ENCODE measurements at regions not wholly inside any gene's neighbourhood (a gene's known extent, or its start where the extent isn't known, plus 50 kb on each side); places are given as distances from the start of the nearest gene placed in this dataset.

GRCh38 chr3:135646873-135647272, 318.7 kb upstream of the PPP2R3A start:
- 60 to 79% (median 65%) methylated on average over 1 of the region's 1 CpG for WGBS, 5 donors
- no peaks in the 10 kb centered on the region for H3K36me3 ChIP-seq
- H3K4me1 ChIP-seq: no peaks in the 10 kb centered on the region
- H3K27me3 ChIP-seq (replicated peaks in 1 of 7): no peaks in the 10 kb centered on the region
- no peak for TF ChIP-seq CTCF (IDR thresholded peaks at IDR 0.05 in 8 of 11, conservative IDR thresholded peaks at IDR 0.05 in 3 of 11)
- no peak for TF ChIP-seq POLR2A (IDR thresholded peaks at IDR 0.05)
- TF ChIP-seq POLR2AphosphoS5 (IDR thresholded peaks at IDR 0.05): no peak
- DNase-seq: no peak
- H3K27ac ChIP-seq: no peak overlapping the region
- H3K9me3 ChIP-seq: peaks cover 0 to 32% (median 9%) of the 10 kb centered on the region in 8 donors
- no peak overlapping the region for H3K4me3 ChIP-seq
- intact Hi-C loops (cut with DNase I; ENCODE audit: low total_unique reads): no loop called here

GRCh38 chr3:135649361-135649760, 316.2 kb upstream of the PPP2R3A start:
- no peak for TF ChIP-seq CTCF (IDR thresholded peaks at IDR 0.05 in 8 of 11, conservative IDR thresholded peaks at IDR 0.05 in 3 of 11)
- no peak for TF ChIP-seq POLR2AphosphoS5 (IDR thresholded peaks at IDR 0.05)
- TF ChIP-seq POLR2A (IDR thresholded peaks at IDR 0.05): no peak
- no peak for DNase-seq
- 54 to 78% (median 61%) methylated on average over 2 of the region's 2 CpGs for WGBS, 5 donors
- intact Hi-C loops (cut with DNase I; ENCODE audit: low total_unique reads): no loop called here
- Histone ChIP-seq H3K27me3 (replicated peaks in 1 of 7) (no peaks in the 10 kb centered on the region), H3K9me3 (peaks cover 0 to 32% (median 9%) of the 10 kb centered on the region in 8 donors), H3K4me3 (no peak overlapping the region), H3K27ac (no peak overlapping the region), H3K4me1 (no peaks in the 10 kb centered on the region), H3K36me3 (no peaks in the 10 kb centered on the region)

- WGBS, 5 donors: 59 to 90% (median 85%) methylated on average over 1 of the region's 1 CpG
Measured at GRCh38 chr3:135650309-135650708, 315.2 kb upstream of the PPP2R3A start.

GRCh38 chr3:135652388-135652787, 313.1 kb upstream of the PPP2R3A start:
- TF ChIP-seq CTCF (IDR thresholded peaks at IDR 0.05 in 8 of 11, conservative IDR thresholded peaks at IDR 0.05 in 3 of 11) (no peak), POLR2AphosphoS5 (IDR thresholded peaks at IDR 0.05) (no peak), POLR2A (IDR thresholded peaks at IDR 0.05) (no peak)

More at GRCh38 chr3:135650309-135650708, 315.2 kb upstream of the PPP2R3A start:
- Histone ChIP-seq H3K4me3 (no peak overlapping the region), H3K36me3 (no peaks in the 10 kb centered on the region), H3K27me3 (replicated peaks in 1 of 7) (no peaks in the 10 kb centered on the region), H3K4me1 (no peaks in the 10 kb centered on the region), H3K27ac (no peak overlapping the region), H3K9me3 (peaks cover 0 to 39% (median 9%) of the 10 kb centered on the region in 8 donors)
- no peak for DNase-seq
- intact Hi-C loops (cut with DNase I; ENCODE audit: low total_unique reads): no loop called here
- TF ChIP-seq CTCF (IDR thresholded peaks at IDR 0.05 in 8 of 11, conservative IDR thresholded peaks at IDR 0.05 in 3 of 11): no peak
- TF ChIP-seq POLR2A (IDR thresholded peaks at IDR 0.05): no peak
- TF ChIP-seq POLR2AphosphoS5 (IDR thresholded peaks at IDR 0.05): no peak

More at GRCh38 chr3:135652388-135652787, 313.1 kb upstream of the PPP2R3A start:
- no peaks in the 10 kb centered on the region for H3K27me3 ChIP-seq (replicated peaks in 1 of 7)
- H3K9me3 ChIP-seq: peaks cover 0 to 30% (median 0%) of the 10 kb centered on the region in 8 donors
- DNase-seq: no peak
- WGBS, 5 donors: 55 to 68% (median 58%) methylated on average over 3 of the region's 3 CpGs
- H3K4me1 ChIP-seq: no peaks in the 10 kb centered on the region
- no peaks in the 10 kb centered on the region for H3K36me3 ChIP-seq
- H3K27ac ChIP-seq: no peak overlapping the region
- intact Hi-C loops (cut with DNase I; ENCODE audit: low total_unique reads): no loop called here
- no peak overlapping the region for H3K4me3 ChIP-seq

Data from spleen (tissue), 11 donors.